Transverse colon (tissue), 4 donors: ENCODE measurements at regions not wholly inside any gene's neighbourhood (a gene's known extent, or its start where the extent isn't known, plus 50 kb on each side); places are given as distances from the start of the nearest gene placed in this dataset.

Experiments
- DNase-seq: peaks from one replicate; pipeline ENCODE4 v3.0.0-alpha.2; 2019
- H3K27ac ChIP-seq, 4 donors: fragments of 200-600 bp; sonication (generic); 2 replicates each; pipeline ENCODE4 v1.5.1; 2016 to 2018; ENCODE audit warnings: inconsistent platforms in 4 of 4
- H3K27me3 ChIP-seq: fragments of 200-600 bp; sonication (generic); 2 replicates; pipeline ENCODE4 v1.5.1; 2017; ENCODE audit warnings: inconsistent platforms
- H3K36me3 ChIP-seq, 4 donors: fragments of 200-600 bp; sonication (generic); 2 replicates each; pipeline ENCODE4 v1.5.1; 2017 to 2019; ENCODE audit warnings: inconsistent platforms in 4 of 4
- H3K4me1 ChIP-seq, 4 donors: fragments of 200-600 bp; sonication (generic); 2 replicates each; pipeline ENCODE4 v1.5.1; 2017 to 2020; ENCODE audit warnings: inconsistent platforms in 4 of 4
- H3K4me3 ChIP-seq, 4 donors: fragments of 200-600 bp; sonication (generic); 1 replicate in 1 of 4; 2 replicates in 3 of 4; pipeline versions ENCODE4 v1.5.1 to v1.6.1; 2017 to 2019; ENCODE audit warnings: inconsistent platforms in 4 of 4
- H3K9me3 ChIP-seq, 2 donors: fragments of 200-600 bp; sonication (generic); 2 replicates each; pipeline ENCODE4 v1.5.1; 2017 to 2019; ENCODE audit warnings: inconsistent platforms in 2 of 2
- EP300 ChIP-seq: sonication (generic); formaldehyde crosslinking; IDR thresholded peaks from one replicate; pipeline ENCODE4 v1.6.1; 2017; ENCODE audit warnings: antibody characterized with exemption, low read depth
- POLR2A ChIP-seq: fragments of 450-650 bp; IDR thresholded peaks from one replicate; pipeline ENCODE4 v1.6.1; 2016; ENCODE audit warnings: antibody characterized with exemption, mild to moderate bottlenecking, moderate library complexity
- POLR2AphosphoS5 ChIP-seq, 3 donors: sonication (generic); formaldehyde crosslinking; IDR thresholded peaks; one replicate each; pipeline ENCODE4 v1.6.1; 2016; ENCODE audit warnings: antibody characterized with exemption in 3 of 3
- WGBS, 2 donors: methylation state at CpG; one replicate each; pipeline ENCODE4 v1.1.5; 2018; ENCODE audit warnings: low coverage in 1 of 2; 5-methylcytosine and 5-hydroxymethylcytosine counted together
- in situ Hi-C, 4 donors: fragments of 200-750 bp; cut with MboI; loops; one replicate each; pipeline versions ENCODE4 v1.15.0 to v1.15.1; 2017; ENCODE audit warnings: low sequenced_read_pairs in 3 of 4, low pct_ligation_motif_present in 1 of 4, low pct_unique_long_range_greater_than_20kb in 1 of 4
- intact Hi-C: fragments of 100-400 bp; cut with DNase I; formaldehyde crosslinking; loops from one replicate; pipeline ENCODE4 v1.15.1; 2023; ENCODE audit warnings: low total_unique reads
- TF ChIP-seq, protein P1 (sequence below), 5 experiments: fragments of 200-600 bp in 3 of 5; fragments of 450-650 bp in 2 of 5; sonication (generic) in 3 of 5; IDR thresholded peaks; 1 replicate in 2 of 5; 2 replicates in 3 of 5; pipeline ENCODE4 v1.5.1; 2016 to 2017; ENCODE audit warnings: antibody characterized with exemption in 5 of 5, inconsistent platforms in 3 of 5, mild to moderate bottlenecking in 2 of 5, moderate library complexity in 1 of 5

DNA sequence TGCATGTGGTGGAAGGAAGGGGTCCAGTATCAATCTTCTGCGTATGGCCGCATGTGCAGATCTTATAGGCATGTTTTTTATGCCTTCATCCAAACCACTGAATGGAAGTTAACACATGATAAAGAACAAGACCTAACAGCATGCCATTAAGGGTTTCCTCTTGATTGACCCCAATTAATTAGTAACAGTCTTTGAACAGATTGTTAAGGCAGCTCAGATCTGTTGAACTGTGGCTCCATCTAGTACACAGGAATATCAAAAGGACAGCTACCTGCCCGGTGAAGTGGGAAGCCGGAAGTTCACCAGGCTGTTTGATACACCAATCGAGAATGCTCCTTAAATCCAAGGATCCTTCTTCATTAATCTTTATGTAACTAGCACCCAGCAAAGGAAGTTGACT lies 159.9 kb upstream of the ADAMTS16 start:
- DNase-seq, result no peak

DNA sequence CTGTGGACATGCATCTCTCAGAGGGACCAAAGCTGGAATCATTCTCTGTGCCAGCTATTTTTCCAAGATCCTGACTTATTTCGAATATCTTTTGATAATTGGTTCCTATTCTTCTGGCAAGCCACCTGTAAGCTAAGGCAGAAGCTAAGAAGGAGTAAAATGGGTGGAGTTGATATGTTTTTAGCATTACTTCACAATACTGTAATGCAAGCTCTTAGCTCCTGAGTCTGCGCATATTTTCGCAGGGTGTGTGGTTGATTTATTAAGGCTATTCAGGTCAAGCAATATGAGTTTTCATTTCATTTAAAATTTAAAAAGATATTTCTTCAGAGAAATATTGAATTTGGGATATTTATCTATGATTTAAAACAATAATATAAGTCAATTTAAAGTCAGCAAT lies 158.5 kb upstream of the ADAMTS16 start:
- TF ChIP-seq EP300, result no peak
- TF ChIP-seq POLR2AphosphoS5 (IDR thresholded peaks at IDR 0.05), result no peak
- TF ChIP-seq, protein P1, sequence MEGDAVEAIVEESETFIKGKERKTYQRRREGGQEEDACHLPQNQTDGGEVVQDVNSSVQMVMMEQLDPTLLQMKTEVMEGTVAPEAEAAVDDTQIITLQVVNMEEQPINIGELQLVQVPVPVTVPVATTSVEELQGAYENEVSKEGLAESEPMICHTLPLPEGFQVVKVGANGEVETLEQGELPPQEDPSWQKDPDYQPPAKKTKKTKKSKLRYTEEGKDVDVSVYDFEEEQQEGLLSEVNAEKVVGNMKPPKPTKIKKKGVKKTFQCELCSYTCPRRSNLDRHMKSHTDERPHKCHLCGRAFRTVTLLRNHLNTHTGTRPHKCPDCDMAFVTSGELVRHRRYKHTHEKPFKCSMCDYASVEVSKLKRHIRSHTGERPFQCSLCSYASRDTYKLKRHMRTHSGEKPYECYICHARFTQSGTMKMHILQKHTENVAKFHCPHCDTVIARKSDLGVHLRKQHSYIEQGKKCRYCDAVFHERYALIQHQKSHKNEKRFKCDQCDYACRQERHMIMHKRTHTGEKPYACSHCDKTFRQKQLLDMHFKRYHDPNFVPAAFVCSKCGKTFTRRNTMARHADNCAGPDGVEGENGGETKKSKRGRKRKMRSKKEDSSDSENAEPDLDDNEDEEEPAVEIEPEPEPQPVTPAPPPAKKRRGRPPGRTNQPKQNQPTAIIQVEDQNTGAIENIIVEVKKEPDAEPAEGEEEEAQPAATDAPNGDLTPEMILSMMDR (IDR thresholded peaks at IDR 0.05), result no peak
- no peak for TF ChIP-seq POLR2A
- WGBS, 2 donors, result 76 to 86% methylated on average over 3 of the region's 3 CpGs
- Histone ChIP-seq H3K27ac (no peak overlapping the region), H3K27me3 (no peaks in the 10 kb centered on the region), H3K36me3 (no peaks in the 10 kb centered on the region), H3K9me3 (no peaks in the 10 kb centered on the region), H3K4me1 (no peaks in the 10 kb centered on the region), H3K4me3 (no peak overlapping the region)
- in situ Hi-C loops (no loop called here), intact Hi-C loops (no loop called here)
- no peak for DNase-seq

More for the DNA sequence above, 159.9 kb upstream of the ADAMTS16 start:
- Histone ChIP-seq H3K4me1 (no peaks in the 10 kb centered on the region), H3K36me3 (no peaks in the 10 kb centered on the region), H3K9me3 (no peaks in the 10 kb centered on the region), H3K27me3 (no peaks in the 10 kb centered on the region), H3K27ac (no peak overlapping the region), H3K4me3 (no peak overlapping the region)
- intact Hi-C loops, result no loop called here
- TF ChIP-seq EP300 (no peak), POLR2A (no peak), POLR2AphosphoS5 (IDR thresholded peaks at IDR 0.05) (no peak)
- TF ChIP-seq, protein P1 (IDR thresholded peaks at IDR 0.05), result no peak
- in situ Hi-C loops, result no loop called here
- 84 to 100% methylated on average over 2 to 5 of the region's 5 CpGs for WGBS, 2 donors

DNA sequence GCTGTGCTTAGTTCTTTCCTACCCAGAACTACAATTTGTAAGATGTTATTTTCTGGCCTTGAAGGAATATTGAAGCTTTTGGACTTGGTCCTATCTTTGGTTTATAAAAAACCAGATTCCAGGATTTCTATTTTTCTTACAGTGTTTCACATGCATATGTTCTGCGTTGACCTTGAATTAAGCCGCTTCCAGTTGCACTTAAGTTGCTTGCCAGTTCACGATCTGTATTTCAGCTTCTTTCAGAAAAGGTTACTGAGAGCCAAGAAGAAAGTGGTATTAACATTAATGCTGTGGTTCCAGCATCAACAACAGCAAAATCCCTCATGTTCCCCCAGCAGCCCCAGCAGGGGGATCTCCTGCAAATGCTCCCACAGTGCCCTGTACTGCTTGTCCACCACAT lies 156.4 kb upstream of the ADAMTS16 start:
- no peaks in the 10 kb centered on the region for H3K9me3 ChIP-seq
- 79% methylated on average over 3 of the region's 3 CpGs; no CpG with 5 or more reads in 1 of the 2 donors for WGBS, 2 donors
- DNase-seq, result no peak
- in situ Hi-C loops, result no loop called here
- no peak overlapping the region for H3K27ac ChIP-seq
- no peaks in the 10 kb centered on the region for H3K27me3 ChIP-seq
- H3K36me3 ChIP-seq, result no peaks in the 10 kb centered on the region
- intact Hi-C loops, result no loop called here
- TF ChIP-seq, protein P1 (IDR thresholded peaks at IDR 0.05), result no peak
- TF ChIP-seq POLR2A (no peak), EP300 (no peak), POLR2AphosphoS5 (IDR thresholded peaks at IDR 0.05) (no peak)
- H3K4me3 ChIP-seq, result no peak overlapping the region
- H3K4me1 ChIP-seq, result no peaks in the 10 kb centered on the region

DNA sequence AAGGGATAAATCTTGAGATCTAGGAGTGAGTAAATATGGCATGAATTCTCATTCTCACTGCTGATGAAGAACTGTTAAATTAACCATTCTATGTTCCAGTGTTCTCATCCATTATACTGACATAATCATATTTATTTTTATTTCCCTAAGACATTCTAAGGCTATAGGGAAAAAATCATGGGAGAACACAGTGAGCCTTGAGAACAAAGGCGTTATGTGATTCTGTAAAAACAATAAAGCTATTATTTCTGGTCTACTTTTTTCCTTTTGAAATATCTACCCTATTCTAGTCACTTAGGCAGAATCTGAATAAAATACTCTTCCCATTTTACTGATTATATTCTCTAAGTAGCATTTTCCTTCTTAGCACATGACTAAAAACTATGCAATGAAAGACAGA lies 155.7 kb upstream of the ADAMTS16 start:
- H3K27ac ChIP-seq, result no peak overlapping the region
- no peak overlapping the region for H3K4me3 ChIP-seq
- no peaks in the 10 kb centered on the region for H3K9me3 ChIP-seq
- intact Hi-C loops, result no loop called here
- in situ Hi-C loops, result no loop called here
- H3K4me1 ChIP-seq, result no peaks in the 10 kb centered on the region
- no peak for TF ChIP-seq POLR2A
- no peak for TF ChIP-seq POLR2AphosphoS5 (IDR thresholded peaks at IDR 0.05)
- TF ChIP-seq, protein P1 (IDR thresholded peaks at IDR 0.05), result no peak
- TF ChIP-seq EP300, result no peak
- 75 to 93% methylated on average over 1 of the region's 1 CpG for WGBS, 2 donors
- DNase-seq, result no peak
- no peaks in the 10 kb centered on the region for H3K36me3 ChIP-seq
- no peaks in the 10 kb centered on the region for H3K27me3 ChIP-seq
